ENCODE measurements at regions not wholly inside any gene's neighbourhood (a gene's known extent, or its start where the extent isn't known, plus 50 kb on each side); places are given as distances from the start of the nearest gene placed in this dataset.

DNA sequence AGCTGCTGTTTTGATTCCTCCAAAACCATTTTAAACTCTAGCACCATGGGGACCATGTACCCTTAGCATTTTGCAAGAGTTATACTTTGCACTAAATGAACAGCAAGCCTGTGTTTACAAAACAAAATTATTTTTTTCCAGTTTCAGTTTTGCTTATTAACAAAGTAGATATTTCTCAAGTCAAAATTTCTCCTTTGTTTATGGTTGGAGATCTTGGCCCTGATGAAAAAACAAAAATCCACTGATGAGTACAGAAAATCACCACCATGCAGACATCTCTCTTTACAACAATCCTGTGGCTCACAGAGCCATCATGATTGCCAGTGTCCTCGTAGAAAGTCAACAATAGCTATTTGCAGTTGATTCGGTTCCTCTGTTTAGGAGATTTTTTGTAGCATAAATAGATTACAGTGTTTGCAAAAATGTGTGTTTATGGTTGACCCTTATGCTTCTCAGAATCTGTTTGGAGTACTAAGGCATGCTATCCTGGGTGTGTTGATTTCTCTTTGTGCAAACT, 201.1 kb upstream of the NUDT4 start:
- ATAC-seq = no peak
- DNase-seq = no peak
- intact Hi-C loops (cut with DNase I) = no loop called here
- no peak overlapping the region for H3K4me3 ChIP-seq (ENCODE audit: low read length)
- 31% methylated on average over 2 of the region's 2 CpGs for WGBS
- peak overlapping the region; percentile 61 for H3K27ac ChIP-seq (ENCODE audit: low read length)
- no peaks in the 10 kb centered on the region for H3K9me3 ChIP-seq (ENCODE audit: control insufficient read depth, low read length)
- H3K4me1 ChIP-seq (ENCODE audit: control insufficient read depth, insufficient read depth, low read length) = peaks cover 12% of the 10 kb centered on the region
- H3K27me3 ChIP-seq (ENCODE audit: control insufficient read depth, insufficient read depth) = no peaks in the 10 kb centered on the region

GRCh38 chr12:93177208-93178153, 200.2 kb upstream of the NUDT4 start:
- WGBS = 61% methylated on average over 9 of the region's 9 CpGs
- intact Hi-C loops (cut with DNase I) = no loop called here
- no peak for DNase-seq
- ATAC-seq = no peak
- no peaks in the 10 kb centered on the region for H3K27me3 ChIP-seq (ENCODE audit: control insufficient read depth, insufficient read depth)
- peaks cover 12% of the 10 kb centered on the region for H3K4me1 ChIP-seq (ENCODE audit: control insufficient read depth, insufficient read depth, low read length)
- H3K4me3 ChIP-seq (ENCODE audit: low read length) = no peak overlapping the region
- no peaks in the 10 kb centered on the region for H3K9me3 ChIP-seq (ENCODE audit: control insufficient read depth, low read length)
- H3K27ac ChIP-seq (ENCODE audit: low read length) = peak overlapping the region; percentile 61

- no peak overlapping the region for H3K4me3 ChIP-seq (ENCODE audit: low read length)
- peak overlapping the region; percentile 36 for H3K27ac ChIP-seq (ENCODE audit: low read length)
- H3K4me1 ChIP-seq (ENCODE audit: control insufficient read depth, insufficient read depth, low read length) = peaks cover 10% of the 10 kb centered on the region
- WGBS = 71% methylated on average over 4 of the region's 4 CpGs
- H3K9me3 ChIP-seq (ENCODE audit: control insufficient read depth, low read length) = no peaks in the 10 kb centered on the region
- no peak for ATAC-seq
- H3K27me3 ChIP-seq (ENCODE audit: control insufficient read depth, insufficient read depth) = no peaks in the 10 kb centered on the region
- intact Hi-C loops (cut with DNase I) = no loop called here
- DNase-seq = no peak
These were observed 199.4 kb upstream of the NUDT4 start for GRCh38 chr12:93178154-93178878.

GRCh38 chr12:93179792-93180191, 197.9 kb upstream of the NUDT4 start:
- DNase-seq = peak in 2 of 3 donors; percentile 55 to 63
- Histone ChIP-seq H3K4me3 (ENCODE audit: low read length) (no peak overlapping the region), H3K4me1 (ENCODE audit: control insufficient read depth, insufficient read depth, low read length) (peaks cover 3% of the 10 kb centered on the region), H3K27ac (ENCODE audit: low read length) (peak overlapping the region; percentile 11), H3K27me3 (ENCODE audit: control insufficient read depth, insufficient read depth) (no peaks in the 10 kb centered on the region), H3K9me3 (ENCODE audit: control insufficient read depth, low read length) (no peaks in the 10 kb centered on the region)
- intact Hi-C loops (cut with DNase I) = loop anchor here in 1 of 4 donors (5.0 kb wide), 2 partner anchors 52 to 198 kb away; partner anchors contain the start of gene NUDT4
- peak; percentile 44 to 60 for ATAC-seq
- 76% methylated on average over 6 of the region's 6 CpGs for WGBS

DNA sequence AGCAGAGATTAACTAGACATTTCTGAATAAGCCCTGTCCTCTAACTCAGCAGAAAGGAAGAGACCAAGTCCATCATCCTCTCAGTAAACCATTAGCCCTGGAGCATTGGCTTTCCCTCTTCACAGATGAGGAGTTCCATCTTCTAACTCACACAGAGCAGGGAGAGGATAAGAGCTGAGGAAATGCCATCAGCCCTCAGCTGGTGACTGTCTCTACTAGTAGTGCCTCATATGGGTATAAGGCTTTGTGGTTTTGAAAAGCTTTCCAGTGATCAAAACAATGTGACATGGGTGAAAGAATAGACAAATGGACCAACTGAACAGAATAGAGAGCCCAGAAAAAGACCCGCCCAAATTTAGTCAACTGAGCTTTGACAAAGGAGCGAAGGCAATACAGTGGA, 197.2 kb upstream of the NUDT4 start:
- DNase-seq = no peak
- Histone ChIP-seq H3K27me3 (ENCODE audit: control insufficient read depth, insufficient read depth) (no peaks in the 10 kb centered on the region), H3K9me3 (ENCODE audit: control insufficient read depth, low read length) (no peaks in the 10 kb centered on the region), H3K4me1 (ENCODE audit: control insufficient read depth, insufficient read depth, low read length) (peaks cover 3% of the 10 kb centered on the region), H3K4me3 (ENCODE audit: low read length) (no peak overlapping the region), H3K27ac (ENCODE audit: low read length) (no peak overlapping the region)
- no peak for ATAC-seq
- WGBS = 96% methylated on average over 2 of the region's 2 CpGs
- intact Hi-C loops (cut with DNase I) = loop anchor here in 1 of 4 donors (5.0 kb wide), 2 partner anchors 53 to 197 kb away; partner anchors contain the start of gene NUDT4

GRCh38 chr12:93181409-93181965, 196.2 kb upstream of the NUDT4 start:
- WGBS = 77% methylated on average over 4 of the region's 4 CpGs
- no peaks in the 10 kb centered on the region for H3K27me3 ChIP-seq (ENCODE audit: control insufficient read depth, insufficient read depth)
- ATAC-seq = no peak
- no peak overlapping the region for H3K4me3 ChIP-seq (ENCODE audit: low read length)
- DNase-seq = no peak
- H3K4me1 ChIP-seq (ENCODE audit: control insufficient read depth, insufficient read depth, low read length) = peaks cover 3% of the 10 kb centered on the region
- intact Hi-C loops (cut with DNase I) = loop anchor here in 1 of 4 donors (5.0 kb wide), 2 partner anchors 54 to 196 kb away; partner anchors contain the start of gene NUDT4
- H3K27ac ChIP-seq (ENCODE audit: low read length) = no peak overlapping the region
- H3K9me3 ChIP-seq (ENCODE audit: control insufficient read depth, low read length) = no peaks in the 10 kb centered on the region

DNA sequence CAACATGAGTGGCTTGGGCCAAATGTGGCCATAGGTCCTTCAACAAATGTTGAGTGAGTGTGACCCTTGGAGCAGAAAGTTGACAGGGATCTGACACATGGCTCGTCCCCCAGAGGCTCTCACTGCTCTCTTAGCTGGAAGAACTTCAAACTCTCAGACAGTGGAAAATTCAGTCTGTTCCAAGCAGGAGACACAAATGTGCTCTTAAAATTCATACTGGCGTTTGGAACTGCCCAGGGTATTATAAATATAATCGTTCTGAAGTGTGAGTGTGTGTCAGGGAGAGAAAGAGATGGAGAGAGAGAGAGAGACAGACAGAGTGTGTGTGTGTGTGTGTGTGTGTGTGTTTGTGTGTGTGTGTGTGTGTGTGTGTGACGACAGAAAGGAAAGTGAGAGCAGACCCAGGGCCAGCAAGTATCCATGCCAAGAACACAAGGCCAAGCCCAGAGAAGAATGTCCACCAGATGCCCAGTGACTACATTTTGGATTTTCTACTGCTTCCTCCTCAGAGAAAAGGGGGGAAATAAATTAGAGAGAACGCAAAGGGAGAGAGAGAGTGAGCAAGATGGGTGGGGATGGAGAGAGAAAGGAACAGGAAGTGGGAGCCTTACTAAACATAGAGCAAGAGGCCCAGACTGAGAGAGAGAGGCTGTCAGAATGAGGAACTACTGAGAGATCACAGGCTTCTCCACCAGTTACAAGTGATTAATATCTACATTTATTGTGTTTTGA, 193.6 kb upstream of the NUDT4 start:
- ATAC-seq (peak; percentile 87 to 89), DNase-seq (peak; percentile 51 to 79 (median 73))
- no peaks in the 10 kb centered on the region for H3K27me3 ChIP-seq (ENCODE audit: control insufficient read depth, insufficient read depth)
- H3K27ac ChIP-seq (ENCODE audit: low read length) = peak overlapping the region; percentile 99
- 26% methylated on average over 5 of the region's 5 CpGs for WGBS
- H3K9me3 ChIP-seq (ENCODE audit: control insufficient read depth, low read length) = no peaks in the 10 kb centered on the region
- no peak overlapping the region for H3K4me3 ChIP-seq (ENCODE audit: low read length)
- intact Hi-C loops (cut with DNase I) = loop anchor here in 1 of 4 donors (5.0 kb wide), 2 partner anchors 57 to 193 kb away; partner anchors contain the start of gene NUDT4
- H3K4me1 ChIP-seq (ENCODE audit: control insufficient read depth, insufficient read depth, low read length) = peaks cover 3% of the 10 kb centered on the region

DNA sequence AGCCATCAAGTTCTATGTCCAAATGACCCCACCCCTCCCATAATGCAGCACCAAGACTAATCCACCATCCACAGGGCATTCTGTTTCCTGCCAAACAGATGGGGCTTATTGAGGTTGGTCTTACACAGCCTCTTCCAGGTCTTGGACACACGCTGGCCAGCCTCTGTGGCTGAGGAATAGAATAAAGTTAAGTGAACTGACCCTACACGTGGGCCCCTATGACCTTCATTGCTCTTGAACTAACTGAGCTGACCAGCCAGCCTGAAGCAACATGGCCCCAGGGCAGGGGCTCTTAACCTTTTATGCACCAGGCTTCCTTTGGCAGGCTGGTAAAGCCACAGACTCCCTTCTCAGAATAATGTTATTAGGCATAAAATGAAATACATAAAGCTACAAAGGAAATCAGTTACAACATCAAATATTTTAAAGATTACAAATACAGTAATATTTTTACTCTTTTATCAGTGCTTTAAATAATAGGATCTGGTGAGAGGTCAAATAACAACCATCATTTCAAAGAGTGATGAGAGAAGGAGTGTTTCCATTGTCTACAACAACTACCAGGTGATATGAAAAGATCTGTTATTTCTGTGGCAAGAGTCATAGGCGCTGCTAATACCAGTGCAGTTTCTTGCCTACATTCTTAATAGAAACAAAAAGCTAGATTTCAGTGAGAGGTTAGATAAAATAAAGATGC, 192.9 kb upstream of the NUDT4 start:
- peak overlapping the region; percentile 99 for H3K27ac ChIP-seq (ENCODE audit: low read length)
- H3K9me3 ChIP-seq (ENCODE audit: control insufficient read depth, low read length) = no peaks in the 10 kb centered on the region
- DNase-seq (peak in 1 of 3 donors; percentile 50), ATAC-seq (peak in 1 of 2 donors; percentile 10)
- no peak overlapping the region for H3K4me3 ChIP-seq (ENCODE audit: low read length)
- intact Hi-C loops (cut with DNase I) = loop anchor here in 1 of 4 donors (5.0 kb wide), 2 partner anchors 58 to 192 kb away; partner anchors contain the start of gene NUDT4
- H3K27me3 ChIP-seq (ENCODE audit: control insufficient read depth, insufficient read depth) = no peaks in the 10 kb centered on the region
- 72% methylated on average over 3 of the region's 3 CpGs for WGBS
- H3K4me1 ChIP-seq (ENCODE audit: control insufficient read depth, insufficient read depth, low read length) = peaks cover 3% of the 10 kb centered on the region

DNA sequence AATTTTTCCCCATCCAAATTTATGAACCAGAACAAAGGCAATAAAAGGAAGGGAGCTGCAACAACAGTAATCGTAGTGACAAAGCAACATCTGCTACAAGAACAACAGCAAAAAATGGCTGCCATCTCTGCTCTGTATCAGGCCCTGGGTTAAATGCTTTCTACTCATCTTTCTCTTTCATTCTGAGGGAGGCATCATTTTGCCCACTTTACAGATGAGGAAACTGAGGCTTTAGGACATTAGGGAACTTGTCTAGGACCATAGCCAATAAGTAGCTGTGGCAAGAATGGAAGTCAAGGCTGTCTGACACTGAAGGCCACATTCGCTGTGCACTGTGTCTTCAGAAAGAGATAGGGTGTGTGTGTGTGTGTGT, 192.4 kb upstream of the NUDT4 start:
- ATAC-seq (no peak), DNase-seq (no peak)
- intact Hi-C loops (cut with DNase I) = no loop called here
- WGBS = 84% methylated on average over 2 of the region's 2 CpGs
- Histone ChIP-seq H3K9me3 (ENCODE audit: control insufficient read depth, low read length) (no peaks in the 10 kb centered on the region), H3K4me1 (ENCODE audit: control insufficient read depth, insufficient read depth, low read length) (peaks cover 3% of the 10 kb centered on the region), H3K27ac (ENCODE audit: low read length) (peak overlapping the region; percentile 42), H3K27me3 (ENCODE audit: control insufficient read depth, insufficient read depth) (no peaks in the 10 kb centered on the region), H3K4me3 (ENCODE audit: low read length) (no peak overlapping the region)

DNA sequence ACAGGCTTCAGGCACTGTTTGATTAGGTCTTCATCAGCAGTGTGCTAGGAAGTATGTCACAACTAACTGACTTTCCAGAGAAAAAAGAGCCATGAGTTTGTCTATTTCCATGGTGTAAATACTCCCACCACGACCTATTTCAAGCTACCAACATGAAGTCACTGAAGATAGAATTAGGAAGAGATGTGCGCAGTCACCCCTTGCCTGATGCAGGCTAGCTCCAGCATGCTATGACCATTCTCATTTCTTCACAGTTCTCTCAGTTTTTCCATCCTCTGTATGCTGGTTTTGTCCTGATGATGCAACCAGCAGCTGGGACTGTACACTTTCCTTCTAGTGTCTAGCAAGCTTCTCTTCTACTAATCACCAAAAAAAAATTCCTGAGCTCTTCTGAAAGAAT, 191.6 kb upstream of the NUDT4 start:
- ATAC-seq (no peak), DNase-seq (peak in 1 of 3 donors; percentile 9)
- intact Hi-C loops (cut with DNase I) = no loop called here
- no peaks in the 10 kb centered on the region for H3K9me3 ChIP-seq (ENCODE audit: control insufficient read depth, low read length)
- H3K27ac ChIP-seq (ENCODE audit: low read length) = no peak overlapping the region
- H3K4me3 ChIP-seq (ENCODE audit: low read length) = no peak overlapping the region
- no peaks in the 10 kb centered on the region for H3K27me3 ChIP-seq (ENCODE audit: control insufficient read depth, insufficient read depth)
- H3K4me1 ChIP-seq (ENCODE audit: control insufficient read depth, insufficient read depth, low read length) = peaks cover 3% of the 10 kb centered on the region
- 92% methylated on average over 2 of the region's 2 CpGs for whole genome bisulfite sequencing
